Stimulated activated naive CD8-positive, alpha-beta T cell treated with anti-CD3 and anti-CD28 coated beads, Interleukin-15, Interleukin-2, amounts not matched to agents 100 ng/mL and 50 ng/mL, for 24 hours (primary cell): ENCODE measurements at regions not wholly inside any gene's neighbourhood (a gene's known extent, or its start where the extent isn't known, plus 50 kb on each side); places are given as distances from the start of the nearest gene placed in this dataset.

Experiments used
- H3K27ac Mint-ChIP-seq: one replicate; pipeline ENCODE4 v1.8.0; 2021; ENCODE audit warnings: mild to moderate bottlenecking, mixed read lengths
- H3K27me3 Mint-ChIP-seq: one replicate; pipeline ENCODE4 v1.8.0; 2021; ENCODE audit warnings: mixed read lengths
- H3K36me3 Mint-ChIP-seq: one replicate; pipeline ENCODE4 v1.8.0; 2021; ENCODE audit warnings: low read depth, mixed read lengths
- H3K4me1 Mint-ChIP-seq: one replicate; pipeline ENCODE4 v1.8.0; 2021; ENCODE audit warnings: low read depth, mixed read lengths
- H3K4me3 Mint-ChIP-seq: one replicate; pipeline ENCODE4 v1.8.0; 2021; ENCODE audit warnings: mild to moderate bottlenecking, mixed read lengths
- H3K9me3 Mint-ChIP-seq: one replicate; pipeline ENCODE4 v1.8.0; 2021; ENCODE audit warnings: mixed read lengths

DNA sequence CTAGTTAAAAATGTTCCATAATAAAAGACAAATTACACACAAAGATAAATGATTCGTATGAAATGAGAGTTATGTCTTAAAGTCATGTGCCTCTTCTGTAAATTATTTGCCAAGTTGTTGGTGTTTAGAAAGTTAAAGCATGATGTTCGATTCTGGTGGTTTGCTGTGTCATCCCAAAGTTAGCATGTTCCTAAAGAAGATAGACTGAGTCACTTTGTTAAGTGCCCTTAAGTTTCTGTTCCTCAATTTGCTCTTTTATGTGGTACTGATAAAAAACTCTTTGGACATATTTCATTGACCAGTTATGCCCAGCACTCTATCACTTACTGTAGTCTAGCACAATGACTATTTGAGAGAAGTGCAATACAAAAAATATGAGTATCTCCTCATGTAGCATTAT, 366.9 kb upstream of the ZNF608 start:
- peaks cover 7% of the 10 kb centered on the region for H3K9me3 Mint-ChIP-seq
- no peak overlapping the region for H3K27ac Mint-ChIP-seq
- H3K4me3 Mint-ChIP-seq: no peak overlapping the region
- no peaks in the 10 kb centered on the region for H3K4me1 Mint-ChIP-seq
- H3K36me3 Mint-ChIP-seq: no peaks in the 10 kb centered on the region
- no peaks in the 10 kb centered on the region for H3K27me3 Mint-ChIP-seq

DNA sequence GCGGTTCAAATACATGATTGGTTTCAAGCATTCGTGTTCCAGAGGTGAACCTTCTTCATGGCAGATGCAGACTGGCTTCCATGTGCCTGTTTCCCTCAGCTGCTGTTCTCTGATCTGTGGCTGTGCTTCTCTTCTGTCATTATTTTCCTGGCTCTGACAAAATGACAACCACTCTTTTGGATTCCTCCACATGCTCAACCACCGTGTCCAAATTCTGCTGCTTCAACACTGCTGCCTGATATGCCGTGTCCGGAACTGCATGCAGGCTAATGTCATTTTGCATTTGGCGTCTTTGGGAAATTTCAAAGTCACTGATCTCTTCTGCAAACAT, 368.7 kb upstream of the ZNF608 start:
- no peak overlapping the region for H3K27ac Mint-ChIP-seq
- no peaks in the 10 kb centered on the region for H3K4me1 Mint-ChIP-seq
- H3K9me3 Mint-ChIP-seq: peaks cover 7% of the 10 kb centered on the region
- H3K36me3 Mint-ChIP-seq: no peaks in the 10 kb centered on the region
- H3K27me3 Mint-ChIP-seq: no peaks in the 10 kb centered on the region
- H3K4me3 Mint-ChIP-seq: no peak overlapping the region

DNA sequence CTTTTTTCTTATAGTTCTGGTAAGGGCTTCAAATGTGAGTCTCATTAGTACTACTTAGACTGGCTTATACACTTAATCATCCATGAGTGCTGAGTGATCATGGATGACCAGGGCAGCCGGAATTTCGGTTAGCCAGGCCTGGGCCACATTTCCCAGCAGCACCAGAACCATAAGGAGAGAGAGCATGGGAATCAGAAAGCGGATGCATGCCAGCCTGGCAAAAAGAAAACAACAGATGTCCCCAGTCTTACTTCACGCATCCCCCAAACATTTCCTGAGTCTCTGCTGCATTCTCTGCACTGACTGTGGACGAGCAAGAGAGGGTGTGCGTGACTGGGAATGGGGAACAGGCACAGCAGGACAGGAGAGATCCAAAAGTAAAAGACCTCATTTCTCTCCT, 371.1 kb upstream of the ZNF608 start:
- Mint-ChIP-seq H3K27ac (no peak overlapping the region), H3K4me3 (no peak overlapping the region), H3K27me3 (no peaks in the 10 kb centered on the region), H3K9me3 (no peaks in the 10 kb centered on the region), H3K36me3 (no peaks in the 10 kb centered on the region), H3K4me1 (no peaks in the 10 kb centered on the region)

DNA sequence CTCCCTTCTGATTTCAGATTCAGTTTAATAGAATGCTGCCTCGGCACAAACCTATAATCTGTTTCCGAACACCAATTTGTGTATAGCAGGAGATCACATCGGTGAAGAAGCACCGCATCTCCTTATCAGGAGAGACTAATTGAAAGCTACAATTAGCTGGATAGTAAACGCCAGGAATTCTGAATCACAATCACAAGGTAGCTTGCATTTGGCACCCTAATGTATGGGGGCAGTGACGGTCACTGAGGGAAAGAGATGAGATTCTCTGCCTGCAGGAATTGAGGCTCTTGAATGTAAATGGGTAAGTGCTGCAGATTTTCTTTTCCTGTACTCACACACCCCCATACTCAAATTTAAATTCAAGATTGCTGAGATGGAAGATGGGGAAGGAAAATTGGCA, 373.6 kb upstream of the ZNF608 start:
- Mint-ChIP-seq H3K36me3 (no peaks in the 10 kb centered on the region), H3K27me3 (no peaks in the 10 kb centered on the region), H3K27ac (no peak overlapping the region), H3K4me3 (no peak overlapping the region), H3K9me3 (peaks cover 3% of the 10 kb centered on the region), H3K4me1 (no peaks in the 10 kb centered on the region)

DNA sequence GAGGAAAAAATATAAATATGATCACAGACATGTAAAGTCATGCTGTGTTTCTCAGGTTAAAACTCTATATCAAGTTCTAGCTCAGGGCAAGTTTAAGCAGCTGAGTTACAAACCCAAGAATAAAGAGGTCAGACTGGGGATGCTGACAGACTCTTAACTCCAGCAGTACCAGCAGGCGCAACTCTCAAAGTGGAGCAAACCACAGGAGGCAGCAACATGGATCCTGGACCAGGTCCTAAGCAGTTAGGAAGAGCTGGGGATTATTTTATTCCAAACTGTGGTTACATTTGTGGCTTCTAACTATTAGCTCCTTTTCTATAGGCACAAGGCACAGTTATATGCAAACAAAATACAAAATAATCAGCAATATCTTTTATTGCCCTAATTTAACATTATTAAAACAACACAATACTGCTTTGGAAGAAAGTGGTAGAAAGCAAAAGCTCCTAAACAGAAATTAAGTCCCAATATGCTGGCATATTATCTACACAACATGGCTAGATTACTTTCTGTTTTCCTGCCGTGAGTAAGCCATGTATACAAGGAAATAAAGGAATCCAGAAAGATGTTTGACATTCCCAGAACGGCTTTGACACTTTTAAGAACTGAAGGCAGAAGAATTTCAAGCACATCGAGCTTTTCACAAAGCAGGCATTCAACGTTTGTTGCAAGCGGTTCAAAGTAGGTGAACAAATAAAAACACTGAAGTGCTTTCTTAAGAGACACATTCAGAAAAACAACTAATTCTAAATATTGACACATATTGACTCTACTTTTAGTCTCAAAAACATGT, 378.8 kb upstream of the ZNF608 start:
- no peaks in the 10 kb centered on the region for H3K27me3 Mint-ChIP-seq
- no peaks in the 10 kb centered on the region for H3K36me3 Mint-ChIP-seq
- H3K27ac Mint-ChIP-seq: no peak overlapping the region
- H3K4me1 Mint-ChIP-seq: no peaks in the 10 kb centered on the region
- peaks cover 7% of the 10 kb centered on the region for H3K9me3 Mint-ChIP-seq
- H3K4me3 Mint-ChIP-seq: no peak overlapping the region

DNA sequence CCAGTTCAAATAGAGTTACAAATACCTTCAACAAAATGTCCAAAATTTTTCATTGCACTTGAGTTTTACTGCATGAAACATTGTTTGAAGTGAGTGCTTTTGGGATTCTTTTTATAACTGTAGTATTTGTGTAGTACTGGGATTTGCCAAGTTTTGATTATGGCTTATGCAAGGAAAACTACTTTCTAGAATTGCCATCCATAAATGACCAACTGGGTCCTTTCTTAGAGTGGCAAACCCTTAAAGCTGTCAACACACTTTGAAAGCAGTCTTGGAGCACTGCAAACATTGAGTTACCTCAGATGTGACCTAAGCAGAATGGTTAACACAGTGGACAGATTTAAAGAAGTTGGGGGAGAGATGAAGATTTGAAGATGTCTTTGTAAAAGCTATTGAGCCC, 379.6 kb upstream of the ZNF608 start:
- Mint-ChIP-seq H3K4me1 (no peaks in the 10 kb centered on the region), H3K4me3 (no peak overlapping the region), H3K9me3 (peaks cover 7% of the 10 kb centered on the region), H3K27me3 (no peaks in the 10 kb centered on the region), H3K36me3 (no peaks in the 10 kb centered on the region), H3K27ac (no peak overlapping the region)

DNA sequence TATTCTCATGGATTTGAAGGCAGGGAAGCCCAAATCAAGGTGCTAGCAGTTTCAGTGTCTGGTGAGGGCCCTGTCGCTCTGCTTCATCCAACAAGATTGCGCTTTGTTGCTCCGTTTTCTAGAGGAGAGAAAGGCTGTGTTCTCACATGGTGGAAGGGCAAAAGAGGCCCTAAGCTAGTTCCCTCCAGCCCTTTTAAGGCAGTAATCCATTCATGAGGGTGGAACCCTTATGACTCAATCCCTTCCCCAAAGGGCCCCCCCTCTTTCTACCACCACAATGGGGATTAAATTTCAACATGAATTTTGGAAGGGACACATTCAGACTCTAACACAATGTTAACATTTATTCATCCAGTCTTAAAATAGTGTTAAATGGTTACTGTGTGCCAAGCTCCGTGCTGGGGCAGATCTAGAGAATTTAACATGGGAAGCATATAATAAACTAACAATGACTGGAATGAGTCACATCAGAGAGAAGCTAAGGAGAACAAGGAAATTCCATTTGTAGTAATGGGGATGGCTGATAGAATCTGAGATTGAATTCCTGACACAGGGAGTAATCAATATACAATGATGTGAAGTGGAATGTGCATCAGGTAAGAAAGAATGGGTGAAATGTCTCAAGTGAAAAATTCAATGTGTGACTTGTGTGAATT, 382.8 kb upstream of the ZNF608 start:
- Mint-ChIP-seq H3K4me3 (no peak overlapping the region), H3K27ac (no peak overlapping the region), H3K9me3 (peaks cover 4% of the 10 kb centered on the region), H3K36me3 (no peaks in the 10 kb centered on the region), H3K4me1 (no peaks in the 10 kb centered on the region), H3K27me3 (no peaks in the 10 kb centered on the region)

DNA sequence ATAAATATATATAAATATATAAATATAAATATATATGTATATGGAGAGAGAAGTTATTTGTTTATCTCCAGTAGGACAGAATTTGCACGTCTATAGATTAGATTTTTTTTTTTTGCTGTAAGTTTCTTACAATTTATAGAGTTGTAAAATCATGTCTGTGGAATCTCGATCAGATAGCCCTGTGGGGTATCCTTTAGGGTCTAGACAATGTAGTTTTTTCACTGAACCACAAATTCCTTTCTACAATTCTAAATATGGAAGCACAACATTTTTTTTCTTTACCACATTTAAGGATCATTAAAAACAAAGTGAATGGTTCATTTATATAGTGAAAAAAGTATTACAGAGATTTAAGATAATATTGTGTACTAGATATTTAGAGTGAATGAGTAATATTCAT, 384.2 kb upstream of the ZNF608 start:
- no peaks in the 10 kb centered on the region for H3K27me3 Mint-ChIP-seq
- H3K9me3 Mint-ChIP-seq: peaks cover 4% of the 10 kb centered on the region
- no peak overlapping the region for H3K27ac Mint-ChIP-seq
- H3K4me3 Mint-ChIP-seq: no peak overlapping the region
- H3K4me1 Mint-ChIP-seq: no peaks in the 10 kb centered on the region
- H3K36me3 Mint-ChIP-seq: no peaks in the 10 kb centered on the region

DNA sequence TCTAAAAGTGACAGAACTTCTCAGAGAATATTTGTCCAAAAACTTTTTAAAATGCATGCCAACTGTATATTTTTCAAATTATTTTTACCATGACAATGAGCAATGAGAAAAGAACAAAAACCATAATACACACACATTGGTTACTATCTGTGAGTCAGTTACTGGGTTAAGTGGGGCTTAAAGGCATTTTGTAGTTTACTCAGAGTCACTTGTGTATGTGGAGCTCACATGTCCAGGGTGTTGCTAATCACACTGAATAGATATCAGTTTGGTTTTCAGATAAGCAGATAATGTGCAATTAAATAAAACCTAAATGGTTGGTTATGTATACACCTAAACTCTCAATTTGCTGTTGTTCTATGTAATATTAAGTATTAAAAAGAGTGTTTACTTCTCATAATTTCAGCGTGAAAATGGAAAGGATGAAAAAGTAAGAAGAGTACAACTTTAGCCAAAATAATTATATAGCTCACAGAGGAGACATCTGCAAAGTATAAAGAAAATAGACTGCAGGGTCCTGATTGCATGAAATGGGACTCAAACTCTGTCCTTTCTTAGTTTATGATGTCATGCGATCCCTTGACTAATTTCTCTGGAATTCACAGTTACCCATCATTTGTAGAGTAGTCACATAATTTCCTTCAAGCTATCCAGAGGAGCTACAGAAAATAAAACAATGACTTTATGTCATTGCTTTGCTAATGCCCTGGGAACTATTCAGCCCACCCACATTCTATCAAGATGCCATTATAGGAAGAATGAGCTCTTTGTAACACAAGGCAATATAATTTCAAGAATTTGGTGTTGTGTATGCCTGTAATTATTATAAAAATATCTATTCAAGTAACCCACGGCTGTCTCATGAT, 388.0 kb upstream of the ZNF608 start:
- no peaks in the 10 kb centered on the region for H3K27me3 Mint-ChIP-seq
- H3K4me1 Mint-ChIP-seq: no peaks in the 10 kb centered on the region
- peaks cover 13% of the 10 kb centered on the region for H3K9me3 Mint-ChIP-seq
- H3K27ac Mint-ChIP-seq: no peak overlapping the region
- H3K4me3 Mint-ChIP-seq: no peak overlapping the region
- H3K36me3 Mint-ChIP-seq: peaks cover 4% of the 10 kb centered on the region

DNA sequence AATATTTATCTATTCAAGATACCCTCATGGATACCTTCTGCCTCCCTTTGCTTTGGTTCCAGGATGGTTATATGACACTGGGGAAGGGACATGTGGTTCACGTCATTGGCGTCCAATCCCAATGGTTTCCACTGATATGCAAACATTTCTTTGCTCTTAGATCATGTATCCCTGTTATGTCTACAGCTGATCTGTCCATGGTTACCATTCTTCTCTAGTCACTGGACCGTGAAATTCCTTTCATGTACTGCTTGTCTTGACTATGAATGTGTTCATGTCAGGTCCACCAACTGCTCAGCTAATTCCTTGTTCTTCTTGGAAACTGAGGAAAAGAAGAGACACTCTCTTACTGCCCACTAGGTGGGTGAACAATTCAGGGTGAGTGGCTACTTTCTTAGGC, 391.1 kb upstream of the ZNF608 start:
- Mint-ChIP-seq H3K4me3 (no peak overlapping the region), H3K4me1 (no peaks in the 10 kb centered on the region), H3K27me3 (no peaks in the 10 kb centered on the region), H3K36me3 (peaks cover 4% of the 10 kb centered on the region), H3K9me3 (peaks cover 12% of the 10 kb centered on the region), H3K27ac (no peak overlapping the region)

DNA sequence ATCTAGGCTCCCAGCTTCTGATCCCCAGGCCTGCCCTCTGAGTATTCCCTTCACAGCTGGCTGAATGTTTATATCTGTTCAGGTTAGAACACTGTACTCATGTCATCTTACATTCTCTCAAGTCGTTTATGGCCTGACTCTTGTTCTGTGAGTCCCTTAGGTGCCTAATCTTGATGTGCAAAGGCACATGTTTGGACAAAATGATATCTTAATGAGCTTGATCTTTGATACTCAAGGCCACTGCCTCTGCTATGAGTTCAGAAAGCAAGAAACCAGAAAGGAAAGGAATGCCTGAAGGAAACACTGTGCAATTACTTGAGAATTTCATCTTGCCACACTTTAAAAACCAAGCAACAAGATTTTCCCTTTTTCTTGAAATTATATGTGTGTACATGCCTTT, 391.8 kb upstream of the ZNF608 start:
- H3K4me1 Mint-ChIP-seq: no peaks in the 10 kb centered on the region
- no peak overlapping the region for H3K4me3 Mint-ChIP-seq
- no peak overlapping the region for H3K27ac Mint-ChIP-seq
- H3K27me3 Mint-ChIP-seq: no peaks in the 10 kb centered on the region
- H3K36me3 Mint-ChIP-seq: peaks cover 4% of the 10 kb centered on the region
- peaks cover 12% of the 10 kb centered on the region for H3K9me3 Mint-ChIP-seq

DNA sequence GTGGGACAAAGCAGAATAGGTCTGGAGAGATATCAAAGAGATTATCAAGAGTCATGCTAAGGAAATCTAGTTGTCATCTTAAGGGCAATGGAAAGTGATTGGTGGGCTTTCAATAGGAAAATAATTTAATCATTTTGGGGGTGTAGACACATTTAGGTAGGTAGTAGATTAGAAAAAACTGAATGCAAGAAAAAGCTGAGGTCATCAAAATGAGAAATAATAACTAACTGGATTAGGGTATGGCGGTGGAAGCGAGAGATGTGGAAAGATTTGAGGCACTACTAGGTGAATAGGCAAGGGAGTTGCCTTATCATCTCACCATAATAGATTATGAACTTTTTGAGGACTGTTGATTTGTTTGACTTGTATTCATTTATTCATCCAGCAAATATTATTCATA, 393.2 kb upstream of the ZNF608 start:
- no peak overlapping the region for H3K4me3 Mint-ChIP-seq

DNA sequence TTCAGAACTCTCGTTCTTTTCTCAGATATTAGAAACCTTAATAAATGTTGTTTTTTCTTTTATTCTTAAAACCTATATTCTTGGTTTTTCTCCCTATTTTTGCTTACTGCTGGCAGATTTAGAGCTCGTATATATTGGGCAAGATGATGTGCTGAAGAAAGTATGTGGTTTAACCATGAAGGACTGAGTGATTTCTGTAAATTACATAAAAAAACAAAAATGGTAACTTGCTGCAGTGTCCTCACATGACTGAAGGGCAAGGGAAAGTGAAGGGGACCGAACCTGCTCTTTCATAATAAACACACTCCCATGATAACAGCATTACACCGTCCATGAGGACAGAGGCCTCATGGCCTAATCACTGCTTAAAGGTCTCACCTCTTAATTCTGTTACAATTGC, 393.8 kb upstream of the ZNF608 start:
- H3K27ac Mint-ChIP-seq: no peak overlapping the region
- no peaks in the 10 kb centered on the region for H3K27me3 Mint-ChIP-seq
- H3K4me3 Mint-ChIP-seq: no peak overlapping the region
- H3K4me1 Mint-ChIP-seq: no peaks in the 10 kb centered on the region
- peaks cover 4% of the 10 kb centered on the region for H3K36me3 Mint-ChIP-seq
- peaks cover 12% of the 10 kb centered on the region for H3K9me3 Mint-ChIP-seq

More for the DNA sequence above, 393.2 kb upstream of the ZNF608 start:
- Mint-ChIP-seq H3K4me1 (no peaks in the 10 kb centered on the region), H3K27me3 (no peaks in the 10 kb centered on the region), H3K27ac (no peak overlapping the region), H3K36me3 (peaks cover 4% of the 10 kb centered on the region), H3K9me3 (peaks cover 12% of the 10 kb centered on the region)

DNA sequence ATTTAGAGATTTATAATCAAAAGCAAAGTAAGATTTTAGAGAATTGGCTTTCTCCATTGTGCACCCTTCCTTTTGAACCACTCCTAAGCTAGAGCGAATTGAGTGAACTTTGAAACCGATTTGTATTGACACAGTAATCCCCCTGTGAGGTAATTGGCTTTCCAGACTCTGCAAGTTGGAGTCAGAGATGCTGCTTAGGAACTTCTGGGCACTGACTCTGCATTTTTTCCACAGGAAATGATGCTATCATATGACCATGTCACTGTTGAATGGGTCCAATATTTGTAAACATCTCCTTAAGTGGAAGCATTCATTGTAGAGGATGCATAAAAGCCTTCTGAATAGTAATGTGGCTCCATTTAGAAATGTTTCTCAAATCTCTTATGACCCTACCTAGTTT, 394.4 kb upstream of the ZNF608 start:
- H3K4me3 Mint-ChIP-seq: no peak overlapping the region
- H3K36me3 Mint-ChIP-seq: peaks cover 4% of the 10 kb centered on the region
- peaks cover 12% of the 10 kb centered on the region for H3K9me3 Mint-ChIP-seq
- no peaks in the 10 kb centered on the region for H3K4me1 Mint-ChIP-seq
- no peaks in the 10 kb centered on the region for H3K27me3 Mint-ChIP-seq
- no peak overlapping the region for H3K27ac Mint-ChIP-seq

DNA sequence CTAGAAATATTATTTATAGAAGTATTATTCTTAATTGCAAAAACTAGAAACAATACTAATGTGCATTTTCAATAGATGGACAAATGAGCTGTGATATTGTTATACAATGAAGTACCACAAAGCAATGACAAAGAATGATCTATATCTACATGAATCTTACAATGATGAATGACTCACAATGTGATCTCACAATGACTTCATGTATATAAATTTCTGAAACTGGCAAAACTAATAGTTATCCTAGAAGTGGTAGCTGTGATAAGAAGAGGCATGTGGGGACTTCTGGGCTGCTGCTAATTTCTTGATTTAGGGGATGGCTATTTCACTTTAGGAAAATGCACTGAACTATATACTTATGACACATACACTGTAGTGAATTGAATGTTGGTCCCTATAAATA, 396.0 kb upstream of the ZNF608 start:
- Mint-ChIP-seq H3K4me3 (no peak overlapping the region), H3K36me3 (peaks cover 4% of the 10 kb centered on the region), H3K27ac (no peak overlapping the region), H3K9me3 (peaks cover 11% of the 10 kb centered on the region), H3K27me3 (no peaks in the 10 kb centered on the region), H3K4me1 (no peaks in the 10 kb centered on the region)
